ENCODE measurements at regions not wholly inside any gene's neighbourhood (a gene's known extent, or its start where the extent isn't known, plus 50 kb on each side); places are given as distances from the start of the nearest gene placed in this dataset.

GRCh38 chr7:26989897-26990670 is 105.7 kb downstream of the HOXA1 start:
- Histone ChIP-seq H2BK12ac (ENCODE audit: low read depth, low read length) (no peak overlapping the region), H3K9me3 (ENCODE audit: insufficient read depth in 2 of 2, low read depth in 1 of 2, low read length in 1 of 2) (no peaks in the 10 kb centered on the region), H3K4me1 (replicated peaks in 1 of 4; ENCODE audit: control insufficient read depth in 3 of 4, insufficient read depth in 4 of 4, low read length in 3 of 4) (peaks cover 0 to 2% (median 0%) of the 10 kb centered on the region in 4 experiments; a peak in 2 of 7 replicates), H3K23ac (ENCODE audit: insufficient read length) (no peak overlapping the region), H4K5ac (ENCODE audit: insufficient read length, low read depth, low read length) (no peak overlapping the region), H3K27me3 (replicated peaks in 1 of 4; ENCODE audit: control insufficient read depth in 3 of 4, extremely low read depth in 1 of 4, insufficient read depth in 3 of 4, low read length in 3 of 4) (peaks cover 1 to 23% (median 9%) of the 10 kb centered on the region in 4 experiments), H3K56ac (replicated peaks; ENCODE audit: insufficient read length, low read depth, low read length) (no peak overlapping the region), H3K23me2 (ENCODE audit: low read depth, low read length) (no peaks in the 10 kb centered on the region), H2BK15ac (ENCODE audit: low read length) (no peak overlapping the region), H3K18ac (ENCODE audit: extremely low read depth, low read length) (no peak overlapping the region), H2AK5ac (ENCODE audit: low read depth, low read length) (no peak overlapping the region), H4K20me1 (replicated peaks in 1 of 2; ENCODE audit: control insufficient read depth in 1 of 2, insufficient read depth in 2 of 2, low read length in 2 of 2) (no peaks in the 10 kb centered on the region), H2BK20ac (ENCODE audit: low read length) (no peak overlapping the region), H3K79me1 (ENCODE audit: low read depth, low read length) (no peaks in the 10 kb centered on the region), H3K4ac (replicated peaks; ENCODE audit: insufficient read length, low read depth, low read length) (no peak overlapping the region), H2BK120ac (replicated peaks; ENCODE audit: low read depth, low read length) (no peak overlapping the region), H2AFZ (ENCODE audit: low read length) (0 out of 2 replicates have a peak overlapping the region, but pooled peaks have one; percentile 5), H2BK5ac (ENCODE audit: low read depth, low read length) (no peak overlapping the region), H3K27ac (ENCODE audit: low read depth, low read length) (no peak overlapping the region), H3K9ac (replicated peaks in 1 of 4; ENCODE audit: extremely low read depth in 1 of 4, low read depth in 3 of 4, low read length in 3 of 4) (no peak overlapping the region), H4K8ac (ENCODE audit: extremely low read depth, insufficient read depth, low read length) (no peak overlapping the region), H3K14ac (ENCODE audit: insufficient read length) (no peak overlapping the region), H3K36me3 (ENCODE audit: control insufficient read depth in 2 of 4, insufficient read depth in 4 of 4, low read length in 3 of 4) (no peaks in the 10 kb centered on the region), H4K91ac (replicated peaks; ENCODE audit: insufficient read length, low read length) (no peak overlapping the region), H3K79me2 (ENCODE audit: control insufficient read depth in 1 of 2, insufficient read depth in 2 of 2, low read length in 2 of 2) (no peaks in the 10 kb centered on the region), H3K4me2 (ENCODE audit: insufficient read depth in 1 of 2, low read depth in 2 of 2, low read length in 2 of 2) (no peak overlapping the region), H3K4me3 (ENCODE audit: extremely low read depth in 1 of 4, insufficient read depth in 2 of 4, low read depth in 3 of 4, low read length in 4 of 4) (no peak overlapping the region)
- ChIA-PET POLR2A (ENCODE audit: partially characterized antibody) (no interaction called here), CTCF (ENCODE audit: partially characterized antibody) (interaction anchor here (0.6 kb wide), 1 partner anchor 35 kb away, joined by 3 read pairs; no protein-coding TSS in a partner anchor)
- WGBS, 2 experiments (ENCODE audit: extremely low coverage in 1 of 2, insufficient coverage in 1 of 2, insufficient read length in 1 of 2, insufficient replicate concordance in 2 of 2, low coverage in 1 of 2, low lambda C conversion rate in 2 of 2, missing lambda C conversion rate in 1 of 2), result 90% methylated on average over 3 of the region's 3 CpGs; no CpG with 5 or more reads in 1 of the 2 experiments
- no peak for DNase-seq (ENCODE audit: low read depth in 1 of 2, low spot score in 2 of 2)
- no peak for TF ChIP-seq CHD1 (IDR thresholded peaks at IDR 0.05; ENCODE audit: low read depth, low read length)
- no peak for TF ChIP-seq HDAC2 (IDR thresholded peaks at IDR 0.05; ENCODE audit: borderline replicate concordance in 1 of 2, low read depth in 2 of 2, low read length in 2 of 2)
- no peak for TF ChIP-seq RBBP5 (IDR thresholded peaks at IDR 0.05; ENCODE audit: borderline replicate concordance, low read depth, low read length)
- no peak for FAIRE-seq
